CD4-positive, alpha-beta T cell (primary cell): ENCODE measurements at regions not wholly inside any gene's neighbourhood (a gene's known extent, or its start where the extent isn't known, plus 50 kb on each side); places are given as distances from the start of the nearest gene placed in this dataset.

Source experiments
- ATAC-seq: fragments of 200-7000 bp; cut with Tn5 transposase; one replicate; pipeline ENCODE4 v1.10.0; 2022; ENCODE audit warnings: mild to moderate bottlenecking; ENCODE audit not compliant: poor library complexity
- CTCF ChIA-PET: fragments of 350-600 bp; sonication (Branson Sonifier 250); formaldehyde crosslinking; loops from one replicate; lab custom pipeline; 2021; ENCODE audit warnings: antibody characterized with exemption, inconsistent platforms; lab: Charles Lee
- POLR2A ChIA-PET: fragments of 350-600 bp; sonication (Branson Sonifier 250); formaldehyde crosslinking; loops from one replicate; lab custom pipeline; 2021; ENCODE audit warnings: antibody characterized with exemption, inconsistent platforms; lab: Charles Lee
- DNase-seq, 14 experiments: peaks; one replicate each; pipeline ENCODE4 v3.0.0-alpha.2; 2013 to 2020; ENCODE audit warnings: mixed read lengths in 2 of 14
- H3K27ac ChIP-seq, 2 donors: one replicate each; pipeline versions ENCODE4 v1.5.1 to v1.7.0; 2013; ENCODE audit warnings: low read length in 2 of 2, low read depth in 1 of 2, mild to moderate bottlenecking in 1 of 2
- H3K27me3 ChIP-seq, 2 experiments: 1 replicate in 1 of 2; 2 replicates in 1 of 2; pipeline versions ENCODE4 v1.6.1 to v1.7.0; 2013; ENCODE audit warnings: low read length in 2 of 2, control low read depth in 1 of 2, mild to moderate bottlenecking in 1 of 2, moderate library complexity in 1 of 2; ENCODE audit not compliant: insufficient read depth in 2 of 2, control insufficient read depth in 1 of 2
- H3K36me3 ChIP-seq: one replicate; pipeline ENCODE4 v1.6.1; 2013; ENCODE audit warnings: low read length, control low read depth; ENCODE audit not compliant: insufficient read depth
- H3K4me1 ChIP-seq: one replicate; pipeline ENCODE4 v1.6.1; 2013; ENCODE audit warnings: low read length, control low read depth; ENCODE audit not compliant: insufficient read depth
- H3K4me3 ChIP-seq: one replicate; pipeline ENCODE4 v1.5.1; 2013; ENCODE audit warnings: mild to moderate bottlenecking, low read length, moderate library complexity
- H3K9me3 ChIP-seq, 2 experiments: 1 replicate in 1 of 2; 2 replicates in 1 of 2; pipeline versions ENCODE4 v1.6.1 to v1.7.0; 2013; ENCODE audit warnings: low read length in 2 of 2, mild to moderate bottlenecking in 2 of 2, control low read depth in 1 of 2, moderate library complexity in 1 of 2; ENCODE audit not compliant: control insufficient read depth in 1 of 2, insufficient read depth in 1 of 2
- H3K27ac Mint-ChIP-seq: one replicate; pipeline ENCODE4 v1.8.0; 2020; ENCODE audit warnings: mixed read lengths
- H3K27me3 Mint-ChIP-seq: one replicate; pipeline ENCODE4 v1.8.0; 2021; ENCODE audit warnings: mixed read lengths
- H3K36me3 Mint-ChIP-seq: one replicate; pipeline ENCODE4 v1.8.0; 2021; ENCODE audit warnings: low read depth, mixed read lengths
- H3K4me1 Mint-ChIP-seq: one replicate; pipeline ENCODE4 v1.8.0; 2021; ENCODE audit warnings: low read depth, mixed read lengths
- H3K4me3 Mint-ChIP-seq: one replicate; pipeline ENCODE4 v1.8.0; 2020; ENCODE audit warnings: mild to moderate bottlenecking, mixed read lengths
- H3K9me3 Mint-ChIP-seq: one replicate; pipeline ENCODE4 v1.8.0; 2020; ENCODE audit warnings: mixed read lengths
- intact Hi-C, 2 experiments: fragments of 100-400 bp; cut with DNase I in 1 of 2; cut with micrococcal nuclease in 1 of 2; formaldehyde crosslinking; loops; one replicate each; pipeline versions ENCODE4 v1.15.1 to v1.9.0; 2023 to 2025; cut with DNase I, micrococcal nuclease
- TF ChIP-seq, protein P1 (sequence below): fragments of 200-600 bp; IDR thresholded peaks from one replicate; pipeline ENCODE4 v1.8.0; 2022; ENCODE audit warnings: antibody characterized with exemption, mild to moderate bottlenecking

DNA sequence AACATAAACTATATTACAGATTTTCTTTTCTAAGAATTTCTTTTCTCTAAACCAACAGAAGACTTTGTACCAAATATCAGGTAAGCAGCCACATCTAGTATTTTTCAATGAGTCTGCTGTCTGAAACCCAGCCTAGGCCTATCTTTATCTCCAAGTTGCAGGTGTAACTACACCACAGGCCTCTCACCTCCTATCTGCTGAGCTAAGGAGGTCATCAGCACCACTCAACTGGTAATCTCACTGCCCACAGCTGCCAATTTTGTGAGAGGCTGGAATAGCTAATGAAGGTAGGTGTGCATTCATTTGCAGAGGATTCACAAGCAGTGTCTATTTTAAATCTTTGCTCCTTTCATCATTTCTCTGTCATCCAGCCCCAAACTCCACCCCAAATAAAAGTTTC lies 584.8 kb downstream of the HDGFL1 start:
- no peak overlapping the region for H3K4me3 Mint-ChIP-seq
- DNase-seq = no peak
- Histone ChIP-seq H3K9me3 (no peaks in the 10 kb centered on the region), H3K4me1 (no peaks in the 10 kb centered on the region), H3K36me3 (no peaks in the 10 kb centered on the region), H3K27ac (no peak overlapping the region), H3K4me3 (no peak overlapping the region), H3K27me3 (no peaks in the 10 kb centered on the region)
- no peaks in the 10 kb centered on the region for H3K27me3 Mint-ChIP-seq
- no peak overlapping the region for H3K27ac Mint-ChIP-seq
- H3K36me3 Mint-ChIP-seq = no peaks in the 10 kb centered on the region
- intact Hi-C loops = no loop called here
- ChIA-PET POLR2A (no interaction called here), CTCF (no interaction called here)
- no peak for ATAC-seq
- H3K4me1 Mint-ChIP-seq = no peaks in the 10 kb centered on the region
- peaks cover 7% of the 10 kb centered on the region for H3K9me3 Mint-ChIP-seq
- TF ChIP-seq, protein P1, sequence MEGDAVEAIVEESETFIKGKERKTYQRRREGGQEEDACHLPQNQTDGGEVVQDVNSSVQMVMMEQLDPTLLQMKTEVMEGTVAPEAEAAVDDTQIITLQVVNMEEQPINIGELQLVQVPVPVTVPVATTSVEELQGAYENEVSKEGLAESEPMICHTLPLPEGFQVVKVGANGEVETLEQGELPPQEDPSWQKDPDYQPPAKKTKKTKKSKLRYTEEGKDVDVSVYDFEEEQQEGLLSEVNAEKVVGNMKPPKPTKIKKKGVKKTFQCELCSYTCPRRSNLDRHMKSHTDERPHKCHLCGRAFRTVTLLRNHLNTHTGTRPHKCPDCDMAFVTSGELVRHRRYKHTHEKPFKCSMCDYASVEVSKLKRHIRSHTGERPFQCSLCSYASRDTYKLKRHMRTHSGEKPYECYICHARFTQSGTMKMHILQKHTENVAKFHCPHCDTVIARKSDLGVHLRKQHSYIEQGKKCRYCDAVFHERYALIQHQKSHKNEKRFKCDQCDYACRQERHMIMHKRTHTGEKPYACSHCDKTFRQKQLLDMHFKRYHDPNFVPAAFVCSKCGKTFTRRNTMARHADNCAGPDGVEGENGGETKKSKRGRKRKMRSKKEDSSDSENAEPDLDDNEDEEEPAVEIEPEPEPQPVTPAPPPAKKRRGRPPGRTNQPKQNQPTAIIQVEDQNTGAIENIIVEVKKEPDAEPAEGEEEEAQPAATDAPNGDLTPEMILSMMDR = no peak

DNA sequence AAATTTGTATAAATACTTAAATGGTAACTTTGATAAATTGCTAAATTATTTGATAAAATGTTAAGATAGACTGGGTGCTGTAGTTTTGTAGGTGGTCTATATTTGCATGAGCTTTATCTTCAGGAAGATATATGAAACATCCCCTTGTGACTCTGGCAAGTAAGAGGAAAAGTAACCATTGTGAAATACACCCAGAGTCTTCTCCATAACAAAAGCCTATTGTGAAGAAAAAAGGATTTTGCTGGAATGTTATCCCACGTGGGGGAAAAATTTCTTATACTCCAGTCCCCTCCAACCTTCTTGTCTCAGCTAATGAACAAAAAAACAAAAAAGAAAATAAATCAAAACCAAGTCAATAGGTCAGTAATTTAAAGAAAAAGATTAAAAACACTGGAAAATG lies 600.7 kb downstream of the HDGFL1 start:
- H3K4me1 ChIP-seq = no peaks in the 10 kb centered on the region
- Mint-ChIP-seq H3K4me3 (no peak overlapping the region), H3K9me3 (no peaks in the 10 kb centered on the region), H3K27ac (no peak overlapping the region), H3K36me3 (no peaks in the 10 kb centered on the region), H3K4me1 (no peaks in the 10 kb centered on the region), H3K27me3 (no peaks in the 10 kb centered on the region)
- TF ChIP-seq, protein P1 = no peak
- CTCF ChIA-PET = no interaction called here
- POLR2A ChIA-PET = no interaction called here
- H3K27me3 ChIP-seq = no peaks in the 10 kb centered on the region
- no peak overlapping the region for H3K27ac ChIP-seq
- no peaks in the 10 kb centered on the region for H3K36me3 ChIP-seq
- H3K4me3 ChIP-seq = no peak overlapping the region
- intact Hi-C loops = no loop called here
- H3K9me3 ChIP-seq = peaks cover 0 to 4% of the 10 kb centered on the region in 2 experiments
- DNase-seq = no peak
- ATAC-seq = no peak

DNA sequence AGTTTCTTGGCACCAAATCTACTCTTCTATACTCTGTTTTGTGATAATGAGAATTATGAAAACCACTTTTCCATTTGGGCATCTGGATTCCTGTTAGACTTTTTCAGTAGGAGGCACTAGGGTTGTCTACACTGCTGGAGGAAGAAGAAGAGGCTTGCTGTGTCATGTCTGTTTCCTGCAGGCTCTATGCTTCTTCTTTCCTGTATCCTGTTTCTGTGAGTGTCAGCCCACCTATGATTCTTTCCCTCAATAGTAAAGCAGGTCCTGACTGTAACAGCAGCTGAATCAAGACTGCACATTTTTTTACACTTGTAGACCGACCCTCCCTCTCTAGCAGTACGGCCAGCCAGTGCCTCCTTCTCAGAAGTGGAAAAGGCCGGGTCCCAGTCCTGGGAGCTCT lies 603.9 kb downstream of the HDGFL1 start:
- H3K9me3 ChIP-seq = peaks cover 0 to 4% of the 10 kb centered on the region in 2 experiments
- no peaks in the 10 kb centered on the region for H3K36me3 Mint-ChIP-seq
- H3K4me1 Mint-ChIP-seq = no peaks in the 10 kb centered on the region
- no peak overlapping the region for H3K27ac ChIP-seq
- no peak overlapping the region for H3K27ac Mint-ChIP-seq
- ATAC-seq (no peak), DNase-seq (no peak)
- no peak overlapping the region for H3K4me3 ChIP-seq
- TF ChIP-seq, protein P1 = no peak
- H3K27me3 Mint-ChIP-seq = no peaks in the 10 kb centered on the region
- intact Hi-C loops = no loop called here
- H3K27me3 ChIP-seq = no peaks in the 10 kb centered on the region
- no peaks in the 10 kb centered on the region for H3K4me1 ChIP-seq
- POLR2A ChIA-PET = no interaction called here
- CTCF ChIA-PET = no interaction called here
- H3K36me3 ChIP-seq = no peaks in the 10 kb centered on the region
- H3K4me3 Mint-ChIP-seq = no peak overlapping the region
- H3K9me3 Mint-ChIP-seq = no peaks in the 10 kb centered on the region
